Neural cell (in vitro differentiated cells): ENCODE measurements at regions not wholly inside any gene's neighbourhood (a gene's known extent, or its start where the extent isn't known, plus 50 kb on each side); places are given as distances from the start of the nearest gene placed in this dataset.

Experiments used
- CTCF ChIP-seq: fragments of 450-650 bp; IDR thresholded peaks from 2 replicates; pipeline ENCODE4 v1.5.1; 2014; ENCODE audit warnings: antibody characterized with exemption, mild to moderate bottlenecking, moderate library complexity; ENCODE audit not compliant: poor library complexity, severe bottlenecking
- POLR2AphosphoS5 ChIP-seq: IDR thresholded peaks from 2 replicates; pipeline ENCODE4 v1.6.1; 2012
- SMC3 ChIP-seq: fragments of 450-650 bp; conservative IDR thresholded peaks from 2 replicates; pipeline ENCODE4 v1.6.1; 2014; ENCODE audit warnings: antibody characterized with exemption, mild to moderate bottlenecking, moderate library complexity; ENCODE audit not compliant: poor library complexity

DNA sequence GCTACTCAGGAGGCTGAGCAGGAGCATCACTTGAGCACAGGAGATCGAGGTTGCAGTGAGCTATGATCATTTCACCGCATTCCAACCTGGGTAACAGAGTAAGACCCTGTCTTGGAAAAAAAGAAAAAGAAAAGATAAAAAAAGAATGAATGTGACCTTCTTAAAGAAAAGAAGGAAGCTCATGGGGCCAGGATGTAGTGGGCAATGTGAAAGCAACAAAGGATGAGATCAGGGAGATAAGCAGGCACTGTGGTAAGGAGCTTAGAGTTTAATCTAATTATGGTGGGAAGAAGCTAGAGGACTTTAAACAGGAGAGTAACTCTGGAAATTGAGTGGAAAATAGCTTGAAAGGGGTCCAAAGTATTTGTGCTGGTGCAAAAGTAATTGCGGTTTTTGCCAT is 231.6 kb upstream of the UBE2E2 start:
- TF ChIP-seq CTCF (no peak), POLR2AphosphoS5 (no peak), SMC3 (no peak)
